NCI-H524 treated with DMSO at 0.1 percent for 48 hours (cell line): ENCODE measurements at regions not wholly inside any gene's neighbourhood (a gene's known extent, or its start where the extent isn't known, plus 50 kb on each side); places are given as distances from the start of the nearest gene placed in this dataset.

ENCODE experiments used
- DNase-seq: peaks from one replicate; lab custom pipeline; 2025; lab: John Stamatoyannopoulos, UW

- DNase-seq = no peak
These were observed 342.4 kb downstream of the AKAIN1 start for GRCh38 chr18:4854671-4855070.

GRCh38 chr18:4851301-4851976 lies 345.6 kb downstream of the AKAIN1 start:
- DNase-seq = no peak

GRCh38 chr18:4847056-4847455 lies 350.0 kb downstream of the AKAIN1 start:
- peak; percentile 18 for DNase-seq

DNA sequence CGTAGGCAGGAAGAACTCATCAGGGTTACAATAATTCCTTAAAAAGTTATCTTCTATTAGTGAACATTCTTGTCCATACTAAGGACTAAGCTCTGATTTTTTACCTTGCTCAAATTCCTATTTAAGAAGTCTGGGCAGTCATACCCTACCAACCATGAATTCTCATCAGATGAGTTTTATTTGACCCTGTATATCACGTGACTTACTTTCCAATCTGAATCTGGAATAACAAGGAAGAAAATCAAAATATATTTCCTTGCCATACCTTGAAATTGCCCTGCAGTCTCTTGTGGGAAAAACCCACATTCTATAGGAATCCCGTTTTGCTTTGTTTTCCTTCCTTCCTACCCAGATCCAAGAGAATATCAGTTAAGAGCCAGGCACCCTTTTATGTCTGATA lies 352.7 kb downstream of the AKAIN1 start:
- no peak for DNase-seq

- no peak for DNase-seq
These were observed 353.3 kb downstream of the AKAIN1 start for GRCh38 chr18:4843771-4844170.

DNA sequence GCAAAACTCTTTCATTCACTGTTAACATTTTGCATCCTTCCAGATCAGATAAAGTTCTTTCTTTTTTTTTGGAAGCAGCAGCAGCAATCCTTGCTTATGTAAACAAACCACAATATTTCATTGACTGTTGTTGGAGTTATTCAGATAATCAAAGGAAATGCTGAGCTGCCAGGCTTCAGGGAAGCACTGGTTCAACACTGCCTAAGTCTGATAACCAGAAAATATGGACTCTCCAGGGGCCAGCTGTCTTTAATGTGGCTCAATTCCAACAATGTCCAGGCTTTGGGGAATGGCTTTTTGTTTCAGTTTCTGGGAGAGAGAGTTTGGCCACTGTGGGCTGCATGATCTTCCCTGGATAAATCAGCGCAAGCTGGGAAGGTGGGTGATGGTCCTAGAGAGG lies 354.3 kb downstream of the AKAIN1 start:
- DNase-seq = no peak

DNA sequence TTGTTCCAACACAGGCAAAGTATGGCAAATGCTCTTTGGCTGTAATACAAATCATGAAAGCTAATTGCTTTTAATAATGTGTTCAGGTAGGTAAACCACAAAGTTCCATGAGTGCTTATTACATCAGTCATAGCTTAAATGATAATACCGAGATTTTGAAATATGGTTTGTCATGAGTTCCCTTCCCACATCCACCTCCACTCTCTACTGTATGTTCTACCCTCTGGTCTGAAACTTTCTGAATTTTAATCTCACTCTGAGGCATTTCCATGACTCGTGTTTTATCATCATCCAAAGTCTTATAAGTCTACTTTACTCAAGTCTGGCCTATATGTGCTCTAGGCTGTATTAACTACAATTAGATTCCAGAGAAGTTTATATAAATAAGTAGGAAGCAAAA lies 354.8 kb downstream of the AKAIN1 start:
- DNase-seq = no peak

GRCh38 chr18:4839639-4840038 lies 357.4 kb downstream of the AKAIN1 start:
- no peak for DNase-seq

DNA sequence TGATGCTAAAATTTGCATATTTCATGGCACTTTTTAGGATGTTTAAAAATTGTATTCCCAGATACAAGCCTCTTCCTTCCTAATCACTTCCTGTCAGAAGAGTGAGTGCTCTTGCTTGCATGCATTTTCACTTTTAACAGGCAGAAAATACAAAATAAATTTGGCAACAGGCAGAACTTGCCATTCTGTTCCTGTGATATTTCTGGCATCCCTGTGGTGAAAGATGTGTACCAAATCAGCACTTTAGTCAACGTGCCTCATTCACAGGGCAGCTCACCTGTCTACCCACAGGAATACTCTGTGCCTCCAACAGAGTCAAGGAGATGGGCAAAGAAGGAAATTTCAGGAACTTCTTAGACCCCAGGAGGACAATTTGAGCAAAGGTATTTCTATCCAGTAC lies 360.9 kb downstream of the AKAIN1 start:
- DNase-seq = no peak

DNA sequence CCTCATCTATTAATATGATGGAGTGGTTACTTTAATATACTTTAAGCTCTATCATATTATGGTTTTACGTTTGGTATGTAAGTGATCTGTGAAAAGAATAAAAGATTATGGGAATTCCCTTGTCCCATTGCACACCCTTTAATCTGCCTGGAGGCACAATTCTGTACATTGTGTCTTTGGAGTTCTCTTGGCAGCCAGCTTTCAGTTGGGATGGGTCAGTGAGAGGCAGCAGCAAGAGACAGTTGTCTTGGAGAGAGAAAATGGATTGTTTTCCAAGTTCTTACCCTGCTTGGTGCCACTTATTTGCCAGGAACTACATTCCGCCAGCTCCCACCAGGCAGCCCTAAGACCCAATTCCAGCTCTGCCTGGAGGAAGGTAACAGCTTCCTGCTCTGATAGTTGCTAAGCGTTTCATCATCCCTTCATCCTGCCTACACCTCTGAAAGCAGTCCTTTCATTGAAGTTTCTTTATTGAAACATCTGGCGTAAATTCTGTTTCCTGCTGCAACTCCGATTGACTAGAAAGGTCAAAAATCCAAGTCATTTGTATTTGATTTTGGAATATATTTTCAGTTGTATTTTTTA lies 365.2 kb downstream of the AKAIN1 start:
- DNase-seq = no peak

- no peak for DNase-seq
These were observed 365.9 kb downstream of the AKAIN1 start for GRCh38 chr18:4831127-4831526.

DNA sequence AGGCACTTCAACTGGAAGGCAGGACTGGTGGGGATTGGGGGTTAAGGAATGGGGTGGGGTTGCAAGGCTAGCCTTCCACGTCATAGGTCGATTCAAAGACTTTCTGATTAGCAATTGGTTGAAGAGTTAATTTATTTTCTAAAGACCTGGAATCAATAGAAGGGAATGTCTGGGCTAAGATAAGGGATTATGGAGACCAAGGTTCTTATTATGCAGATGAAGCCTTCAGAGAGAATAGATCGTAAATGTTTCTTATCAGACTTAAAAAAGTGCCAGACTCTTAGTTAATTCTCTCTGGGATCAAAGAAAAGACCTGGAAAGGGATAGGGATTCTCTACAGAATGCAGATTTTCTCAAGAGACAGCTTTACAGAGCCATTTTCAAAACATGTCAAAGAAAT lies 368.0 kb upstream of the DLGAP1 start:
- DNase-seq = no peak

GRCh38 chr18:4821801-4822200 lies 366.7 kb upstream of the DLGAP1 start:
- DNase-seq = no peak

- no peak for DNase-seq
These were observed 362.6 kb upstream of the DLGAP1 start for GRCh38 chr18:4817665-4818064.

- DNase-seq = no peak
These were observed 358.6 kb upstream of the DLGAP1 start for GRCh38 chr18:4813708-4814107.

DNA sequence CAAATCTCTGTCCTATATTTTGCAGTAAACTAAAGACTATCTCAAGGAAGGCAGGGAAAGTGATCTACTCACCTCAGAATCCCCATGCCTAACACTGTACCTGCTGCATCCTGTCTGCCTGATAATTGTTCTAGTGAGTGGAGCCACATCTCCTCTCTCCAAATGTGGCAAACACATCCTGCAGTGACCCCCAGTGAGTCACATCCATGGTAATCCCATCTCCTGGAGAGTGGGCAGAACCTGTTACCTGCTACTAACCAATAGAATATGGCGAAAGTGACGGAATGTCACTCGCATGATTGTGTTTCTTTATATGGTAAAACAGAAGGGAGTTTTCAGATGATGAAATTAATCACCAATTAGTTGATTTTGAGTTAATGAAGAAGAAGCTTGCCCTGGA lies 353.8 kb upstream of the DLGAP1 start:
- DNase-seq = no peak

DNA sequence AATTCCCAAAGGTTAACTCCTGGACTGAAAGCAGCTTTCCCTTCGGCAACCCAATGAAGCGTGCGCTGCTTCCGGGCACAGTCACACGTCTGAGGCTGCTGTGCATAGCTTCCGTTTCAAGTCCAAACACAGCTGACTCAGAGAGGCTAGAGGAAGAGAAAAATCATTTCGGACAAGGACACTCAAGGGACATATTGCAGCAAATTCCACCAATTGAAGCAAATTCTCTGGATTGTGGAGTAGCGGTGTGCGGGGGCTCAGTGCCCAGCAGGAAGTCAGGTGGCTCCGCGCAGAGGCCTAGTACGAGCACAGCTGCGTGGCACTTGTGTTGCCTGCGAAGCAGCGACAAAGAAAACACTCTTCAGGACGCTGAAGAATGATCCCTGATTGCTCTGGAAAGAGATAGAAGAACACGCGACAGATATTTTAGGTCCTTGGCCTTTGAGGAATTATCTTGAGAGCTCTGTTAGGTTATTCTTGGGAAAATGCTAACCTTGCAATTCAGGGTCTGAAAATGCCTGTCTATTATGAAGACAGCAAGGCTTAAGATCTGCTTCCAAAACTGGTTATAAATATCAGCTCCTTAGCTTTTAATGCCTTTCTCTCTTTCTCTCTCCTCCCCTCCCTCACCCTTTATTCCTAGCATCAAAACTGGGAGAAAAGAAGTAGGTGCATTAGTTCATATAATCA lies 352.6 kb upstream of the DLGAP1 start:
- no peak for DNase-seq

GRCh38 chr18:4806331-4806730 lies 351.2 kb upstream of the DLGAP1 start:
- DNase-seq = no peak

DNA sequence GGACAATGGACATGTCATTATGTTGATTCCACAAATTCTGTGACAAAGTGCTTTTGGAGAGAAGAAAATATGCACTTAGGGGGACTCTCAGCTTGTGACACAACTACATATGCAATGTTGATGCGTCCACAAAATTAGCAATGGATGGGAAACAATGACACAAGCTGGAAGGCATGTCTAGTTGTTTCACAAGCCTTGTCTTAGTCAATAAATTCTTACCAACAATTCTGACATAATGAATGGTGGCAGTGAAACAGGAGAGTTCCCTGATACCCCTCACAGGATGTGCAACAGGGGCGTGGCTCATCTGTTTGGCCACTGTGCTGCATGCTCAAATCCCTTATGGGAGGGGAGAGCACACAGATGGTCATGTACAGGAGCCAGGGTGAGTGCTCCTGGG lies 347.2 kb upstream of the DLGAP1 start:
- no peak for DNase-seq

GRCh38 chr18:4801151-4801550 lies 346.0 kb upstream of the DLGAP1 start:
- DNase-seq = no peak

- no peak for DNase-seq
These were observed 342.0 kb upstream of the DLGAP1 start for GRCh38 chr18:4797002-4797685.

GRCh38 chr18:4789506-4789905 lies 334.4 kb upstream of the DLGAP1 start:
- no peak for DNase-seq

DNA sequence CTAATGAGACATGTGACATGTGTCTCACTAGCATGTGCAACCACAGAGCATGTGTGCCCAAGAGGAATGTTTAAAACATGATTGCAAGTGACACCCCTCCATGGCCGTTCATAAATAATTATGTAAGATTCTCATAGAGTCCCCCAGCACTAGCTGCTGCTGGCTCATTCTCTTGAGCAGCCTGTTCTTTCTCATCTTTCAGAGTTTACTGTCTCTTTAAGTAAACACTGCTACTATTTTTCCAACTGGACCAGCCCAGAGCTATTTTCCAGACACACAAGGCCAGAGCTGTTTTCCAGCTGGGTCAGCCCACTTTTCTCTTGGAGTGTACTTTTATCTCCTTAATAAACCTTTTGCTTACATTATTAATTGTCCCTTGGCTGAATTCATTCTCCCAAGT lies 326.8 kb upstream of the DLGAP1 start:
- no peak for DNase-seq
